Glutamatergic neuron (in vitro differentiated cells): ENCODE measurements at regions not wholly inside any gene's neighbourhood (a gene's known extent, or its start where the extent isn't known, plus 50 kb on each side); places are given as distances from the start of the nearest gene placed in this dataset.
A peak's percentile ranks its signal among the peaks of the same experiment; 100 is the strongest.

Experiments
- DNase-seq: peaks from one replicate; pipeline ENCODE4 v3.0.0; 2022
- H3K27ac Mint-ChIP-seq: one replicate; pipeline ENCODE4 v1.8.0; 2020; ENCODE audit warnings: mild to moderate bottlenecking, mixed read lengths, inconsistent platforms; ENCODE audit not compliant: unreplicated experiment
- H3K27me3 Mint-ChIP-seq: one replicate; pipeline ENCODE4 v1.8.0; 2020; ENCODE audit warnings: mild to moderate bottlenecking, moderate library complexity, mixed read lengths, inconsistent platforms; ENCODE audit not compliant: unreplicated experiment
- H3K36me3 Mint-ChIP-seq: one replicate; pipeline ENCODE4 v1.8.0; 2020; ENCODE audit warnings: mild to moderate bottlenecking, mixed read lengths, inconsistent platforms; ENCODE audit not compliant: unreplicated experiment
- H3K4me1 Mint-ChIP-seq: one replicate; pipeline ENCODE4 v1.8.0; 2020; ENCODE audit warnings: mild to moderate bottlenecking, low read depth, mixed read lengths, inconsistent platforms; ENCODE audit not compliant: unreplicated experiment
- H3K4me3 Mint-ChIP-seq: one replicate; pipeline ENCODE4 v1.8.0; 2020; ENCODE audit warnings: mild to moderate bottlenecking, mixed read lengths, inconsistent platforms; ENCODE audit not compliant: unreplicated experiment
- H3K9me3 Mint-ChIP-seq: one replicate; pipeline ENCODE4 v1.8.0; 2020; ENCODE audit warnings: mild to moderate bottlenecking, moderate library complexity, mixed read lengths, inconsistent platforms; ENCODE audit not compliant: unreplicated experiment
- CTCF ChIP-seq: fragments of 200-600 bp; sonication (generic); IDR thresholded peaks from one replicate; pipeline ENCODE4 v1.5.0; 2021; ENCODE audit not compliant: partially characterized antibody, unreplicated experiment

- no peaks in the 10 kb centered on the region for H3K9me3 Mint-ChIP-seq
- H3K27ac Mint-ChIP-seq, result no peak overlapping the region
- no peaks in the 10 kb centered on the region for H3K4me1 Mint-ChIP-seq
- no peaks in the 10 kb centered on the region for H3K36me3 Mint-ChIP-seq
- TF ChIP-seq CTCF, result no peak
- no peak for DNase-seq
- no peaks in the 10 kb centered on the region for H3K27me3 Mint-ChIP-seq
- H3K4me3 Mint-ChIP-seq, result no peak overlapping the region
Measured at GRCh38 chr2:193867454-193867853, 1672.7 kb upstream of the TMEFF2 start.

- Mint-ChIP-seq H3K27me3 (no peaks in the 10 kb centered on the region), H3K27ac (no peak overlapping the region), H3K4me1 (no peaks in the 10 kb centered on the region), H3K36me3 (no peaks in the 10 kb centered on the region), H3K4me3 (no peak overlapping the region), H3K9me3 (no peaks in the 10 kb centered on the region)
- TF ChIP-seq CTCF, result peak; percentile 24
- DNase-seq, result no peak
Measured at GRCh38 chr2:193861557-193861956, 1666.8 kb upstream of the TMEFF2 start.

GRCh38 chr2:193847991-193848390, 1653.3 kb upstream of the TMEFF2 start:
- Mint-ChIP-seq H3K4me3 (no peak overlapping the region), H3K27me3 (no peaks in the 10 kb centered on the region), H3K9me3 (no peaks in the 10 kb centered on the region), H3K27ac (no peak overlapping the region), H3K36me3 (no peaks in the 10 kb centered on the region), H3K4me1 (no peaks in the 10 kb centered on the region)
- no peak for DNase-seq
- no peak for TF ChIP-seq CTCF

DNA sequence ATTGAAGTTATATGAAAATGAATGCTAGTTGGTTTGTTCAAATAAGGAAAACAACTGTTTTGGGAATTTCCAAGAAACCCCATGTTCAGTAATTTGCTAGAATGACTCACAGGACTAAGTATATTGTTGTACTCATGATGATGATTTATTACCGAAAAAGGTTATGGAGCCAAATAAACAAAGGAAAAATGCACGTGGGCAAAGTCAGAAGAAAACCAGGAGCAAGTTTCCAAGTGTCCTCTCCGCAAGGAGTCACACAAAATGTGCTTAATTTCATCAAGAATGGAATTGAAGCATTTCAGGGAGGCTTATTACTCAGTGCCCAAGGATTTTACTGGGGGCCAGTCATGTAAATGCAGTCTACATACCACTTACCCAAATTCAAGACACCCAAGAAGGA, 1652.4 kb upstream of the TMEFF2 start:
- H3K27me3 Mint-ChIP-seq, result no peaks in the 10 kb centered on the region
- H3K36me3 Mint-ChIP-seq, result no peaks in the 10 kb centered on the region
- no peak for DNase-seq
- H3K9me3 Mint-ChIP-seq, result no peaks in the 10 kb centered on the region
- no peak for TF ChIP-seq CTCF
- no peak overlapping the region for H3K27ac Mint-ChIP-seq
- no peaks in the 10 kb centered on the region for H3K4me1 Mint-ChIP-seq
- H3K4me3 Mint-ChIP-seq, result no peak overlapping the region

DNA sequence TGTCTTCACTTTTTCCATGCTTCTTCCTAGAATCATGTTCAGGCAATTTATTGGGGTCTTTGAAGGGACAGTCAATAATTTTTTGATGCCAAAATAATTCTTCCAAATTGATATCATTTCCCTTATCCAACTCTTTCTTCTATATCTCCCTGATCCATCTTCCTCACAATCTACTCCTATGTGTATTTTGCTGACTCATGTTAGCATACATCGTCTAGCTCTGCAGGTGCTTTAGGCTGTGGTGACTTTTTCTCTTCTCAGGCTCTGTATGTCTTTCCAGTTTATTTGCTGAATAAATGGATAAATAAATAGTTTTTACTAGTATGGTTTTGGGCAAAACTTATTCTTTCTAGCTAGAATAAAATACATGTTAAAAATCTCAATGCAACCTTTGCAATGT, 1650.9 kb upstream of the TMEFF2 start:
- no peak for TF ChIP-seq CTCF
- Mint-ChIP-seq H3K36me3 (no peaks in the 10 kb centered on the region), H3K4me1 (no peaks in the 10 kb centered on the region), H3K27ac (no peak overlapping the region), H3K9me3 (no peaks in the 10 kb centered on the region), H3K27me3 (no peaks in the 10 kb centered on the region), H3K4me3 (no peak overlapping the region)
- DNase-seq, result no peak
